ENCODE measurements at regions not wholly inside any gene's neighbourhood (a gene's known extent, or its start where the extent isn't known, plus 50 kb on each side); places are given as distances from the start of the nearest gene placed in this dataset.

DNA sequence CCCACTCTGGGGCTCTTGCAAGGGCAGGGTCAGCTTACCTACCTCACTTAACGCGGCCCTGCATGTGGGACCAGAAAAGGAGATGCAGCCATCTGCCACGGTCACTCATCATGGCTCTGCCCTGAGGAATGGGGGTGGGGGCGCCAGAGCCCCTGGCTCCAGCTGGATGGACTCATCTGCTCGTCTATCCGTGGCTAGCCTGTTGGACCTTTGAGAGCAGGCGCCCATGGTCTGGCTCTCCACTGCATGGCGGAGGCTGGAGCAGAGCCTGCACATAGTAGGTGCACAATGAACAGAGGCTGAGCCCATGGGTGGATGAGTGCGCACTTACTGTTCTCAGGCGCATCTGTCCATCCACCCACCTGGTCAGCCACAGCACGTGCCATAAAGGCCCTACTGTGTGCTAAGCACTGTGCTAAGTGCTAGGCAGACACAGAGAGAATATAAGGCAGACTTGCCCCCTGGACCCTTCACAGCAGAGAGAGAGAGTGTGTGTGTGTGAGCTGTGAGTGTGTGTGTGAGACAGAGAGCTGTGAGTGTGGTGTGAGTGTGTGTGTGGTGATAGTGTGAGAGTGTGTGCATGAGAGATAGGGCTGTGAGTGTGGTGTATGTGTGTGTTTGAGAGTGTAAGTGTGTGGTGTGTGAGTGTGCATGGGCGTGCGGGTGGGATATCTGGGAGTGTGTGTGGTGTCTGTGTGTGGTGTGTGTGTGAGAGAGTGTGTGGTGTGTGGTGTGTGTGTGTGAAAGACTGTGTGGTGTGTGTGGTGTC is 151.3 kb downstream of the TFCP2L1 start:
- Mint-ChIP-seq H3K4me1 (ENCODE audit: low read depth) (peaks cover 3% of the 10 kb centered on the region), H3K27me3 (ENCODE audit: low read depth) (peaks cover 37% of the 10 kb centered on the region), H3K4me3 (ENCODE audit: unreplicated experiment) (no peak overlapping the region), H3K27ac (ENCODE audit: unreplicated experiment) (no peak overlapping the region), H3K9me3 (ENCODE audit: low read depth) (no peaks in the 10 kb centered on the region), H3K36me3 (ENCODE audit: low read depth) (no peaks in the 10 kb centered on the region)
- TF ChIP-seq, protein P1, sequence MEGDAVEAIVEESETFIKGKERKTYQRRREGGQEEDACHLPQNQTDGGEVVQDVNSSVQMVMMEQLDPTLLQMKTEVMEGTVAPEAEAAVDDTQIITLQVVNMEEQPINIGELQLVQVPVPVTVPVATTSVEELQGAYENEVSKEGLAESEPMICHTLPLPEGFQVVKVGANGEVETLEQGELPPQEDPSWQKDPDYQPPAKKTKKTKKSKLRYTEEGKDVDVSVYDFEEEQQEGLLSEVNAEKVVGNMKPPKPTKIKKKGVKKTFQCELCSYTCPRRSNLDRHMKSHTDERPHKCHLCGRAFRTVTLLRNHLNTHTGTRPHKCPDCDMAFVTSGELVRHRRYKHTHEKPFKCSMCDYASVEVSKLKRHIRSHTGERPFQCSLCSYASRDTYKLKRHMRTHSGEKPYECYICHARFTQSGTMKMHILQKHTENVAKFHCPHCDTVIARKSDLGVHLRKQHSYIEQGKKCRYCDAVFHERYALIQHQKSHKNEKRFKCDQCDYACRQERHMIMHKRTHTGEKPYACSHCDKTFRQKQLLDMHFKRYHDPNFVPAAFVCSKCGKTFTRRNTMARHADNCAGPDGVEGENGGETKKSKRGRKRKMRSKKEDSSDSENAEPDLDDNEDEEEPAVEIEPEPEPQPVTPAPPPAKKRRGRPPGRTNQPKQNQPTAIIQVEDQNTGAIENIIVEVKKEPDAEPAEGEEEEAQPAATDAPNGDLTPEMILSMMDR (IDR thresholded peaks at IDR 0.05), result no peak
- DNase-seq (ENCODE audit: low spot score), result no peak

- TF ChIP-seq, protein P1 (IDR thresholded peaks at IDR 0.05), result no peak
- Mint-ChIP-seq H3K27ac (ENCODE audit: unreplicated experiment) (no peak overlapping the region), H3K9me3 (ENCODE audit: low read depth) (peaks cover 3% of the 10 kb centered on the region), H3K27me3 (ENCODE audit: low read depth) (peaks cover 44% of the 10 kb centered on the region), H3K36me3 (ENCODE audit: low read depth) (no peaks in the 10 kb centered on the region), H3K4me3 (ENCODE audit: unreplicated experiment) (no peak overlapping the region), H3K4me1 (ENCODE audit: low read depth) (peaks cover 3% of the 10 kb centered on the region)
- no peak for DNase-seq (ENCODE audit: low spot score)
Observed at GRCh38 chr2:121134728-121135127, 150.3 kb downstream of the TFCP2L1 start.

- Mint-ChIP-seq H3K36me3 (ENCODE audit: low read depth) (no peaks in the 10 kb centered on the region), H3K4me1 (ENCODE audit: low read depth) (peaks cover 3% of the 10 kb centered on the region), H3K4me3 (ENCODE audit: unreplicated experiment) (no peak overlapping the region), H3K9me3 (ENCODE audit: low read depth) (peaks cover 4% of the 10 kb centered on the region), H3K27me3 (ENCODE audit: low read depth) (peaks cover 44% of the 10 kb centered on the region), H3K27ac (ENCODE audit: unreplicated experiment) (no peak overlapping the region)
- DNase-seq (ENCODE audit: low spot score), result no peak
- TF ChIP-seq, protein P1 (IDR thresholded peaks at IDR 0.05), result no peak
Observed at GRCh38 chr2:121135168-121135853, 149.7 kb downstream of the TFCP2L1 start.

- H3K36me3 Mint-ChIP-seq (ENCODE audit: low read depth), result no peaks in the 10 kb centered on the region
- peaks cover 3% of the 10 kb centered on the region for H3K4me1 Mint-ChIP-seq (ENCODE audit: low read depth)
- no peak overlapping the region for H3K27ac Mint-ChIP-seq (ENCODE audit: unreplicated experiment)
- peaks cover 44% of the 10 kb centered on the region for H3K27me3 Mint-ChIP-seq (ENCODE audit: low read depth)
- no peak overlapping the region for H3K4me3 Mint-ChIP-seq (ENCODE audit: unreplicated experiment)
- peaks cover 4% of the 10 kb centered on the region for H3K9me3 Mint-ChIP-seq (ENCODE audit: low read depth)
- TF ChIP-seq, protein P1 (IDR thresholded peaks at IDR 0.05), result no peak
- no peak for DNase-seq (ENCODE audit: low spot score)
Observed at GRCh38 chr2:121136323-121136722, 148.7 kb downstream of the TFCP2L1 start.

GRCh38 chr2:121137571-121137970 is 147.4 kb downstream of the TFCP2L1 start:
- H3K36me3 Mint-ChIP-seq (ENCODE audit: low read depth), result no peaks in the 10 kb centered on the region
- H3K27me3 Mint-ChIP-seq (ENCODE audit: low read depth), result peaks cover 44% of the 10 kb centered on the region
- peaks cover 4% of the 10 kb centered on the region for H3K9me3 Mint-ChIP-seq (ENCODE audit: low read depth)
- no peak overlapping the region for H3K4me3 Mint-ChIP-seq (ENCODE audit: unreplicated experiment)
- H3K4me1 Mint-ChIP-seq (ENCODE audit: low read depth), result peaks cover 2% of the 10 kb centered on the region
- no peak overlapping the region for H3K27ac Mint-ChIP-seq (ENCODE audit: unreplicated experiment)
- TF ChIP-seq, protein P1 (IDR thresholded peaks at IDR 0.05), result no peak
- no peak for DNase-seq (ENCODE audit: low spot score)
